Stomach (tissue), 4 donors: ENCODE measurements at regions not wholly inside any gene's neighbourhood (a gene's known extent, or its start where the extent isn't known, plus 50 kb on each side); places are given as distances from the start of the nearest gene placed in this dataset.

ENCODE experiments used
- CTCF ChIP-seq, 7 experiments: fragments of 450-650 bp in 4 of 7; fragments of 200-600 bp in 3 of 7; sonication (generic) in 3 of 7; IDR thresholded peaks; one replicate each; pipeline ENCODE4 v1.5.1; 2016 to 2019; ENCODE audit warnings: antibody characterized with exemption in 7 of 7, control low read depth in 2 of 7, mild to moderate bottlenecking in 1 of 7
- POLR2A ChIP-seq, 4 donors: fragments of 450-650 bp; IDR thresholded peaks; one replicate each; pipeline ENCODE4 v1.6.1; 2016; ENCODE audit warnings: antibody characterized with exemption in 4 of 4, control low read depth in 2 of 4, mild to moderate bottlenecking in 1 of 4, moderate library complexity in 1 of 4

GRCh38 chr5:98503616-98504015 lies 269.8 kb upstream of the RGMB start:
- TF ChIP-seq CTCF (IDR thresholded peaks at IDR 0.05), result no peak
- TF ChIP-seq POLR2A (IDR thresholded peaks at IDR 0.05), result no peak
